SW 1271 (cell line): ENCODE measurements at regions not wholly inside any gene's neighbourhood (a gene's known extent, or its start where the extent isn't known, plus 50 kb on each side); places are given as distances from the start of the nearest gene placed in this dataset.

Experiments used
- DNase-seq, 2 experiments: peaks; one replicate each; lab custom pipeline; 2025; lab: John Stamatoyannopoulos, UW

- no peak for DNase-seq
Observed at GRCh38 chr3:68467465-68467864, 464.9 kb downstream of the TAFA4 start.

GRCh38 chr3:68458581-68458980 is 473.8 kb downstream of the TAFA4 start:
- no peak for DNase-seq

GRCh38 chr3:68448510-68449383 is 483.6 kb downstream of the TAFA4 start:
- DNase-seq = no peak

- no peak for DNase-seq
Observed at GRCh38 chr3:68447885-68448284, 484.5 kb downstream of the TAFA4 start.

GRCh38 chr3:68441054-68441453 is 491.3 kb downstream of the TAFA4 start:
- DNase-seq = no peak

- no peak for DNase-seq
Observed at GRCh38 chr3:68436619-68437401, 495.5 kb downstream of the TAFA4 start.

GRCh38 chr3:68428495-68428894 is 503.9 kb downstream of the TAFA4 start:
- no peak for DNase-seq

- DNase-seq = no peak
Observed at GRCh38 chr3:68424796-68425460, 507.4 kb downstream of the TAFA4 start.

GRCh38 chr3:68408626-68409025 is 523.7 kb downstream of the TAFA4 start:
- DNase-seq = no peak

- DNase-seq = no peak
Observed at GRCh38 chr3:68403741-68404140, 528.6 kb downstream of the TAFA4 start.

GRCh38 chr3:68402235-68402918 is 530.0 kb downstream of the TAFA4 start:
- DNase-seq = no peak

- DNase-seq = no peak
Observed at GRCh38 chr3:68378631-68379030, 553.7 kb downstream of the TAFA4 start.

GRCh38 chr3:68373727-68374126 is 558.6 kb downstream of the TAFA4 start:
- DNase-seq = no peak

- DNase-seq = no peak
Observed at GRCh38 chr3:68363796-68364195, 568.6 kb downstream of the TAFA4 start.

- DNase-seq = no peak
Observed at GRCh38 chr3:68360492-68360891, 571.9 kb downstream of the TAFA4 start.

- DNase-seq = no peak
Observed at GRCh38 chr3:68345781-68346180, 586.6 kb downstream of the TAFA4 start.

GRCh38 chr3:68342426-68342825 is 589.9 kb downstream of the TAFA4 start:
- DNase-seq = no peak

GRCh38 chr3:68336042-68336441 is 596.3 kb downstream of the TAFA4 start:
- no peak for DNase-seq

GRCh38 chr3:68334367-68334986 is 597.9 kb downstream of the TAFA4 start:
- DNase-seq = no peak

- no peak for DNase-seq
Observed at GRCh38 chr3:68328049-68328448, 604.3 kb downstream of the TAFA4 start.

GRCh38 chr3:68315964-68316363 is 616.4 kb downstream of the TAFA4 start:
- DNase-seq = no peak

GRCh38 chr3:68315546-68315945 is 616.8 kb downstream of the TAFA4 start:
- DNase-seq = no peak
